ENCODE measurements at regions not wholly inside any gene's neighbourhood (a gene's known extent, or its start where the extent isn't known, plus 50 kb on each side); places are given as distances from the start of the nearest gene placed in this dataset.

- no TSS peak for BruUV-seq (replicated peaks)
These were observed 142.1 kb upstream of the EEPD1 start for GRCh38 chr7:36010656-36011587.

More at GRCh38 chr7:36010656-36011587, 142.1 kb upstream of the EEPD1 start:
- H3K4me1 ChIP-seq (ENCODE audit: control insufficient read depth, extremely low read depth, insufficient read depth, low read length), result no peaks in the 10 kb centered on the region
- dilution Hi-C loops (cut with MboI; ENCODE audit: extremely low pct_ligation_motif_present, low sequenced_read_pairs), result no loop called here
- DNase-seq (ENCODE audit: low read depth, low spot score) (no peak), FAIRE-seq (no peak)
- intact Hi-C loops (cut with micrococcal nuclease), result no loop called here
- H2AFZ ChIP-seq (ENCODE audit: low read depth, low read length), result no peak overlapping the region
- no peak overlapping the region for H3K4me2 ChIP-seq (ENCODE audit: insufficient read depth, low read length)
- ChIA-PET POLR2A (no interaction called here), CTCF (interaction anchor here (0.6 to 3.3 kb wide), 4 partner anchors 10 to 281 kb away, joined by 3 to 13 read pairs (median 4); no protein-coding TSS in a partner anchor)
- no peak overlapping the region for H3K4me3 ChIP-seq (replicated peaks in 1 of 3; ENCODE audit: insufficient read depth in 1 of 3, low read depth in 1 of 3, low read length in 3 of 3)
- H3K9me1 ChIP-seq (replicated peaks; ENCODE audit: control insufficient read depth, extremely low read depth, insufficient read depth, low read length), result no peaks in the 10 kb centered on the region
- no peaks in the 10 kb centered on the region for H3K9me3 ChIP-seq (replicated peaks; ENCODE audit: control insufficient read depth, insufficient read depth, low read length)
- H3K79me2 ChIP-seq (ENCODE audit: control insufficient read depth, insufficient read depth, low read length), result no peaks in the 10 kb centered on the region
- H3K9ac ChIP-seq (replicated peaks; ENCODE audit: extremely low read depth, insufficient read depth, low read length), result no peak overlapping the region
- no peaks in the 10 kb centered on the region for H4K20me1 ChIP-seq (replicated peaks; ENCODE audit: control insufficient read depth, extremely low read depth, insufficient read depth, low read length)
- TF ChIP-seq JUN (IDR thresholded peaks at IDR 0.05; ENCODE audit: borderline replicate concordance, insufficient read depth, insufficient read length, low read depth) (no peak), CTCF (IDR thresholded peaks at IDR 0.05; ENCODE audit: extremely low read depth in 1 of 2, insufficient read depth in 1 of 2, low read depth in 1 of 2, low read length in 2 of 2) (no peak), MAX (IDR thresholded peaks at IDR 0.05; ENCODE audit: insufficient read depth, insufficient read length) (no peak), FOS (IDR thresholded peaks at IDR 0.05; ENCODE audit: borderline replicate concordance, insufficient read depth, low read length) (no peak), POLR2A (IDR thresholded peaks at IDR 0.05; ENCODE audit: low read depth, low read length) (no peak), MYC (IDR thresholded peaks at IDR 0.05; ENCODE audit: low read depth, low read length) (no peak), GATA2 (IDR thresholded peaks at IDR 0.05; ENCODE audit: insufficient read depth, insufficient read length, low read depth, low read length) (no peak), POLR2AphosphoS5 (IDR thresholded peaks at IDR 0.05; ENCODE audit: insufficient read depth, low read depth, low read length) (no peak), EZH2 (IDR thresholded peaks at IDR 0.05; ENCODE audit: borderline replicate concordance, low read depth, low read length, severe bottlenecking) (no peak)
- no peaks in the 10 kb centered on the region for H3K27me3 ChIP-seq (ENCODE audit: control insufficient read depth in 2 of 2, insufficient read depth in 2 of 2, low read length in 2 of 2)
- no peak overlapping the region for H3K27ac ChIP-seq (ENCODE audit: insufficient read depth, low read depth, low read length)
- no peaks in the 10 kb centered on the region for H3K36me3 ChIP-seq (ENCODE audit: control insufficient read depth in 2 of 2, extremely low read depth in 1 of 2, insufficient read depth in 2 of 2, low read length in 2 of 2)

All from endothelial cell of umbilical vein (primary cell).